Panc1 (cell line): ENCODE measurements at regions not wholly inside any gene's neighbourhood (a gene's known extent, or its start where the extent isn't known, plus 50 kb on each side); places are given as distances from the start of the nearest gene placed in this dataset.

Experiments used
- ATAC-seq: fragments of 200-7000 bp; cut with Tn5 transposase; 2 replicates; pipeline ENCODE4 v1.9.1; 2020; ENCODE audit warnings: mild to moderate bottlenecking, moderate library complexity
- BruUV-seq: library from RNA; stranded (reverse); fragments of 400-500 nt; replicated peaks from 2 replicates; lab custom pipeline; 2021; lab: Mats Ljungman, UMichigan
- CTCF ChIA-PET: fragments of 300-600 bp; sonication (Branson Sonifier 250); formaldehyde crosslinking; loops from one replicate; lab custom pipeline; 2022; ENCODE audit warnings: antibody characterized with exemption; lab: Charles Lee
- POLR2A ChIA-PET: fragments of 300-600 bp; sonication (Branson Sonifier 250); formaldehyde crosslinking; loops from one replicate; lab custom pipeline; 2022; ENCODE audit warnings: antibody characterized with exemption; lab: Charles Lee
- DNase-seq: peaks from one replicate; pipeline ENCODE4 v3.0.0-alpha.2; 2010; ENCODE audit warnings: low read depth, low spot score
- H3K27ac ChIP-seq: 2 replicates; pipeline ENCODE4 v1.5.1; 2011; ENCODE audit warnings: mild to moderate bottlenecking, low read length, inconsistent platforms
- H3K27me3 ChIP-seq: fragments of 200-500 bp; sonication (Bioruptor generic); 2 replicates; pipeline ENCODE4 v1.6.0; 2014; ENCODE audit warnings: low read length, inconsistent platforms; ENCODE audit not compliant: control insufficient read depth, insufficient read depth
- H3K36me3 ChIP-seq: fragments of 200-500 bp; sonication (Bioruptor generic); 2 replicates; pipeline ENCODE4 v1.5.1; 2014; ENCODE audit warnings: inconsistent platforms, mild to moderate bottlenecking, low read length, moderate library complexity; ENCODE audit not compliant: control insufficient read depth, insufficient read depth
- H3K4me1 ChIP-seq: 2 replicates; pipeline ENCODE4 v1.5.1; 2011; ENCODE audit warnings: inconsistent platforms, mild to moderate bottlenecking, low read length, moderate library complexity; ENCODE audit not compliant: control insufficient read depth, insufficient read depth
- H3K4me3 ChIP-seq, 2 experiments: 2 replicates each; pipeline ENCODE4 v1.5.1; 2011 to 2012; ENCODE audit warnings: low read depth in 2 of 2, low read length in 2 of 2, mild to moderate bottlenecking in 2 of 2, inconsistent platforms in 1 of 2, moderate library complexity in 1 of 2
- H3K9me3 ChIP-seq: fragments of 200-500 bp; sonication (Bioruptor generic); 2 replicates; pipeline ENCODE4 v1.5.1; 2014; ENCODE audit warnings: low read depth, mild to moderate bottlenecking, inconsistent platforms, low read length, moderate library complexity; ENCODE audit not compliant: control insufficient read depth, insufficient read depth
- POLR2AphosphoS5 ChIP-seq: IDR thresholded peaks from 2 replicates; pipeline ENCODE4 v1.6.1; 2012; ENCODE audit warnings: mild to moderate bottlenecking, low read depth, low read length, moderate library complexity
- REST ChIP-seq, 2 experiments: IDR thresholded peaks; 2 replicates each; pipeline ENCODE4 v1.6.1; 2011 to 2012; ENCODE audit warnings: low read depth in 2 of 2, control low read depth in 1 of 2, low read length in 1 of 2, mild to moderate bottlenecking in 1 of 2, moderate library complexity in 1 of 2; ENCODE audit not compliant: insufficient read depth in 1 of 2
- SIN3A ChIP-seq: IDR thresholded peaks from 2 replicates; pipeline ENCODE4 v1.6.1; 2012; ENCODE audit warnings: low read depth, mild to moderate bottlenecking, low read length, moderate library complexity, borderline replicate concordance; ENCODE audit not compliant: insufficient read depth
- TCF7L2 ChIP-seq: IDR thresholded peaks from 2 replicates; pipeline ENCODE4 v1.6.1; 2011; ENCODE audit warnings: mild to moderate bottlenecking, low read depth, low read length, inconsistent platforms
- in situ Hi-C: cut with HindIII; loops from 2 replicates; pipeline ENCODE4 v1.10.0; 2016; ENCODE audit warnings: low sequenced_read_pairs, low pct_unique_long_range_greater_than_20kb
- intact Hi-C: fragments of 100-400 bp; cut with micrococcal nuclease; formaldehyde crosslinking; loops from one replicate; pipeline ENCODE4 v1.10.0; 2022; ENCODE audit not compliant: unreplicated experiment
- TF ChIP-seq, protein P1 (sequence below): fragments of 450-650 bp; IDR thresholded peaks from 2 replicates; pipeline ENCODE4 v1.5.1; 2017; ENCODE audit warnings: mild to moderate bottlenecking

DNA sequence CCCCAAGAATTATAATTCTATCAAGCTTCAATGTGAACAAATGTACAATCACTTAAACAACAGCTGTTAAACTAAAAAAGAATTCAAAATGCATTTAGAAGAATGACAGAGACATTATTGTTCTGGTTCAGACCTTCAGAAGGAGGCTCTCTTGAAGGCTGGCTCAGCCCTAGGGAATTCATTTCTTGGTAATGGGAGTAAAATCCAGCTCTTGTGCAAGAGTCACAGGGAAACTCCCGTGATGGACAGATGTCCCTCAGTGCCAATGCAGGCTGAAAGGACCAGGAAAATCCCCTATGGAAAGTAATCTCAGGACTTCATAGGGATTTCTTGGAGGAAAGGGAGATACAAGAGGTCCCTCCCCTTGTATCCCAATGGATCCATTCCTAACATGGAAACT lies 149.9 kb upstream of the STT3B start:
- ChIA-PET CTCF (no interaction called here), POLR2A (no interaction called here)
- TF ChIP-seq, protein P1, sequence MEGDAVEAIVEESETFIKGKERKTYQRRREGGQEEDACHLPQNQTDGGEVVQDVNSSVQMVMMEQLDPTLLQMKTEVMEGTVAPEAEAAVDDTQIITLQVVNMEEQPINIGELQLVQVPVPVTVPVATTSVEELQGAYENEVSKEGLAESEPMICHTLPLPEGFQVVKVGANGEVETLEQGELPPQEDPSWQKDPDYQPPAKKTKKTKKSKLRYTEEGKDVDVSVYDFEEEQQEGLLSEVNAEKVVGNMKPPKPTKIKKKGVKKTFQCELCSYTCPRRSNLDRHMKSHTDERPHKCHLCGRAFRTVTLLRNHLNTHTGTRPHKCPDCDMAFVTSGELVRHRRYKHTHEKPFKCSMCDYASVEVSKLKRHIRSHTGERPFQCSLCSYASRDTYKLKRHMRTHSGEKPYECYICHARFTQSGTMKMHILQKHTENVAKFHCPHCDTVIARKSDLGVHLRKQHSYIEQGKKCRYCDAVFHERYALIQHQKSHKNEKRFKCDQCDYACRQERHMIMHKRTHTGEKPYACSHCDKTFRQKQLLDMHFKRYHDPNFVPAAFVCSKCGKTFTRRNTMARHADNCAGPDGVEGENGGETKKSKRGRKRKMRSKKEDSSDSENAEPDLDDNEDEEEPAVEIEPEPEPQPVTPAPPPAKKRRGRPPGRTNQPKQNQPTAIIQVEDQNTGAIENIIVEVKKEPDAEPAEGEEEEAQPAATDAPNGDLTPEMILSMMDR, result no peak
- TF ChIP-seq POLR2AphosphoS5, result no peak
- TF ChIP-seq REST (IDR thresholded peaks at IDR 0.05; ENCODE audit: insufficient read depth in 1 of 2, low read depth in 2 of 2, low read length in 1 of 2), result no peak
- TF ChIP-seq SIN3A, result no peak
- TF ChIP-seq TCF7L2, result no peak
- intact Hi-C loops, result no loop called here
- no peaks in the 10 kb centered on the region for H3K4me1 ChIP-seq
- no peaks in the 10 kb centered on the region for H3K27me3 ChIP-seq
- H3K9me3 ChIP-seq, result no peaks in the 10 kb centered on the region
- H3K27ac ChIP-seq, result no peak overlapping the region
- ATAC-seq (no peak), DNase-seq (no peak)
- no peaks in the 10 kb centered on the region for H3K36me3 ChIP-seq
- H3K4me3 ChIP-seq, result no peak overlapping the region
- in situ Hi-C loops, result no loop called here
- no TSS peak for BruUV-seq

GRCh38 chr3:31384117-31384516 lies 148.6 kb upstream of the STT3B start:
- TF ChIP-seq, protein P1, result no peak
- TF ChIP-seq SIN3A, result no peak
- no peak for TF ChIP-seq REST (IDR thresholded peaks at IDR 0.05; ENCODE audit: insufficient read depth in 1 of 2, low read depth in 2 of 2, low read length in 1 of 2)
- no peak for TF ChIP-seq POLR2AphosphoS5
- TF ChIP-seq TCF7L2, result no peak
- no TSS peak for BruUV-seq
- Histone ChIP-seq H3K27me3 (no peaks in the 10 kb centered on the region), H3K27ac (no peak overlapping the region), H3K9me3 (no peaks in the 10 kb centered on the region), H3K4me3 (no peak overlapping the region), H3K4me1 (no peaks in the 10 kb centered on the region), H3K36me3 (no peaks in the 10 kb centered on the region)
- DNase-seq (no peak), ATAC-seq (no peak)
- intact Hi-C loops (no loop called here), in situ Hi-C loops (no loop called here)
- ChIA-PET POLR2A (no interaction called here), CTCF (no interaction called here)
